GM23338 (cell line): ENCODE measurements at regions not wholly inside any gene's neighbourhood (a gene's known extent, or its start where the extent isn't known, plus 50 kb on each side); places are given as distances from the start of the nearest gene placed in this dataset.

Experiments
- CTCF ChIP-seq, 2 experiments: fragments of 200-600 bp in 1 of 2; sonication (generic) in 1 of 2; conservative IDR thresholded peaks; 2 replicates each; pipeline versions ENCODE4 v1.5.1 to v1.6.1; 2016 to 2017; ENCODE audit warnings: antibody characterized with exemption in 2 of 2, low read depth in 2 of 2, mild to moderate bottlenecking in 2 of 2, moderate library complexity in 1 of 2
- EZH2 ChIP-seq: fragments of 200-600 bp; sonication (generic); IDR thresholded peaks from one replicate; pipeline ENCODE4 v1.8.0; 2017; ENCODE audit warnings: antibody characterized with exemption, mild to moderate bottlenecking, low read depth; ENCODE audit not compliant: unreplicated experiment
- POLR2AphosphoS5 ChIP-seq: IDR thresholded peaks from 2 replicates; pipeline ENCODE4 v1.6.1; 2016; ENCODE audit warnings: antibody characterized with exemption, low read depth
- REST ChIP-seq: IDR thresholded peaks from one replicate; pipeline ENCODE4 v1.6.1; 2018; ENCODE audit warnings: antibody characterized with exemption; ENCODE audit not compliant: unreplicated experiment
- STAT1 ChIP-seq: IDR thresholded peaks from one replicate; pipeline ENCODE4 v1.6.1; 2016; ENCODE audit warnings: antibody characterized with exemption; ENCODE audit not compliant: unreplicated experiment

- TF ChIP-seq REST (no peak), CTCF (conservative IDR thresholded peaks at IDR 0.05; ENCODE audit: low read depth in 2 of 2) (no peak), EZH2 (no peak), STAT1 (no peak), POLR2AphosphoS5 (no peak)
These were observed 73.4 kb upstream of the AVPR1A start for GRCh38 chr12:63224396-63224795.
